K562 (cell line): ENCODE measurements at regions not wholly inside any gene's neighbourhood (a gene's known extent, or its start where the extent isn't known, plus 50 kb on each side); places are given as distances from the start of the nearest gene placed in this dataset.

Experiments
- ATAC-seq: fragments of 200-7000 bp; cut with Tn5 transposase; 3 replicates; pipeline ENCODE4 v1.9.1; 2020; ENCODE audit warnings: moderate library complexity
- BruUV-seq: library from RNA; stranded (reverse); fragments of 400-500 nt; replicated peaks from 2 replicates; lab custom pipeline; 2021; lab: Mats Ljungman, UMichigan
- CTCF ChIA-PET: fragments of 300-600 bp; formaldehyde crosslinking; extraction: SDS; loops from one replicate; lab custom pipeline; 2021; ENCODE audit warnings: low intra/inter-chr PET ratio; lab: Yijun Ruan, JAX
- POLR2A ChIA-PET: fragments of 300-600, 350-650 bp; sonication (Branson Sonifier 250); formaldehyde crosslinking; extraction: SDS; loops from one replicate; lab custom pipeline; 2021; ENCODE audit warnings: antibody characterized with exemption, inconsistent platforms; lab: Yijun Ruan, JAX
- DNase-seq, 4 experiments: peaks; one replicate each; pipeline versions ENCODE4 v3.0.0 to v3.0.0-alpha.2; 2011 to 2018; ENCODE audit warnings: low spot score in 3 of 4, mixed read lengths in 3 of 4; ENCODE audit errors: extremely low read depth in 1 of 4
- FAIRE-seq: peaks from 2 replicates; lab custom pipeline; 2011; peaks lifted over from hg19 to GRCh38; lab: Jason Lieb, UNC
- H2AFZ ChIP-seq: 2 replicates; pipeline ENCODE4 v1.6.0; 2011; ENCODE audit warnings: low read depth, low read length, control low read depth, inconsistent platforms
- H3K27ac ChIP-seq: fragments of 200-600 bp; 3 replicates; pipeline ENCODE4 v1.8.0; 2011; ENCODE audit warnings: low read depth, mild to moderate bottlenecking, control low read depth, inconsistent platforms, low read length, moderate library complexity, mixed read lengths; ENCODE audit errors: extremely low read depth
- H3K27me3 ChIP-seq, 2 experiments: fragments of 300-600 bp in 1 of 2; 2 replicates in 1 of 2; 3 replicates in 1 of 2; pipeline versions ENCODE4 v1.6.0 to v1.8.0; 2011; ENCODE audit warnings: inconsistent platforms in 2 of 2, low read length in 2 of 2, mild to moderate bottlenecking in 1 of 2, mixed read lengths in 1 of 2, moderate library complexity in 1 of 2; ENCODE audit not compliant: control insufficient read depth in 2 of 2, insufficient read depth in 2 of 2
- H3K36me3 ChIP-seq: fragments of 300-600 bp; 3 replicates; pipeline ENCODE4 v1.8.0; 2011; ENCODE audit warnings: mild to moderate bottlenecking, low read length, inconsistent platforms; ENCODE audit not compliant: control insufficient read depth, insufficient read depth
- H3K4me1 ChIP-seq, 2 experiments: fragments of 200-600 bp in 1 of 2; replicated peaks in 1 of 2; 2 replicates in 1 of 2; 3 replicates in 1 of 2; pipeline versions ENCODE4 v1.5.1 to v1.8.0; 2011; ENCODE audit warnings: inconsistent platforms in 2 of 2, low read length in 2 of 2, mild to moderate bottlenecking in 1 of 2, mixed read lengths in 1 of 2, moderate library complexity in 1 of 2; ENCODE audit not compliant: control insufficient read depth in 2 of 2, insufficient read depth in 2 of 2
- H3K4me2 ChIP-seq: 2 replicates; pipeline ENCODE4 v1.6.1; 2011; ENCODE audit warnings: low read length, control low read depth, inconsistent platforms, mixed read lengths; ENCODE audit not compliant: insufficient read depth
- H3K4me3 ChIP-seq: fragments of 200-600 bp; sonication (generic), shearing (Covaris generic); 2 replicates; pipeline ENCODE4 v1.5.1; 2016; ENCODE audit warnings: control low read depth, inconsistent platforms
- H3K79me2 ChIP-seq: fragments of 200-600 bp; 3 replicates; pipeline ENCODE4 v1.8.0; 2011; ENCODE audit warnings: low read length, inconsistent platforms; ENCODE audit not compliant: control insufficient read depth, insufficient read depth
- H3K9ac ChIP-seq, 2 experiments: 2 replicates each; pipeline versions ENCODE4 v1.6.0 to v1.6.1; 2011; ENCODE audit warnings: low read depth in 2 of 2, low read length in 2 of 2, control low read depth in 1 of 2, inconsistent platforms in 1 of 2, mild to moderate bottlenecking in 1 of 2, mixed read lengths in 1 of 2; ENCODE audit not compliant: insufficient read depth in 1 of 2
- H3K9me1 ChIP-seq: one replicate; pipeline ENCODE4 v1.6.0; 2011; ENCODE audit warnings: inconsistent platforms, mild to moderate bottlenecking, low read length, moderate library complexity; ENCODE audit not compliant: control insufficient read depth, insufficient read depth
- H3K9me3 ChIP-seq: replicated peaks from 2 replicates; pipeline ENCODE4 v1.5.1; 2011; ENCODE audit warnings: low read depth, low read length, inconsistent platforms; ENCODE audit not compliant: control insufficient read depth, insufficient read depth
- H4K20me1 ChIP-seq: replicated peaks from 2 replicates; pipeline ENCODE4 v1.6.1; 2011; ENCODE audit warnings: low read length, inconsistent platforms, mixed read lengths; ENCODE audit not compliant: control insufficient read depth, insufficient read depth
- ATF4 ChIP-seq: fragments of 450-650 bp; formaldehyde crosslinking; IDR thresholded peaks from 2 replicates; pipeline ENCODE4 v1.4.0; 2022; ENCODE audit warnings: mild to moderate bottlenecking, moderate library complexity
- FOXA3 ChIP-seq, 2 experiments: fragments of 450-650 bp in 1 of 2; sonication (generic) in 1 of 2; formaldehyde crosslinking; IDR thresholded peaks in 1 of 2; conservative IDR thresholded peaks in 1 of 2; 2 replicates each; pipeline versions ENCODE4 v1.4.0 to v1.8.0; 2020 to 2022; ENCODE audit warnings: mild to moderate bottlenecking in 2 of 2, missing genetic modification reagents in 1 of 2
- HSF4 ChIP-seq: fragments of 250-450 bp; sonication (Bioruptor Pico); IDR thresholded peaks from 2 replicates; pipeline ENCODE4 v2.1.2; 2022; ENCODE audit warnings: mild to moderate bottlenecking, moderate library complexity, borderline replicate concordance
- RFX1 ChIP-seq: fragments of 450-650 bp; IDR thresholded peaks from 2 replicates; pipeline ENCODE4 v1.6.1; 2016; ENCODE audit warnings: mild to moderate bottlenecking, moderate library complexity
- STAT6 ChIP-seq: sonication (generic); formaldehyde crosslinking; IDR thresholded peaks from 2 replicates; pipeline ENCODE4 v1.8.1; 2023; ENCODE audit warnings: mild to moderate bottlenecking, missing genetic modification reagents
- WGBS: fragments of 100-300 bp; shearing (Covaris generic); methylation state at CpG from one replicate; pipeline ENCODE4 v1.1.6; 2016; ENCODE audit warnings: low coverage, mixed read lengths; ENCODE audit not compliant: insufficient coverage; ENCODE audit errors: missing lambda C conversion rate; 5-methylcytosine and 5-hydroxymethylcytosine counted together
- in situ Hi-C: fragments of 300-500 bp; cut with MboI; formaldehyde crosslinking; loops from 4 replicates; pipeline ENCODE4 v1.15.0; 2018; ENCODE audit warnings: inconsistent platforms, mixed read lengths
- intact Hi-C: fragments of 100-400 bp; cut with micrococcal nuclease; formaldehyde crosslinking; loops from 2 replicates; pipeline ENCODE4 v1.14.2; 2022
- TF ChIP-seq, protein P1 (sequence below): sonication (generic); formaldehyde crosslinking; IDR thresholded peaks from 2 replicates; pipeline ENCODE4 v1.8.0; 2022; ENCODE audit warnings: mild to moderate bottlenecking, missing genetic modification reagents, borderline replicate concordance
- TF ChIP-seq, protein P2 (sequence below), 3 experiments: fragments of 200-800 bp in 1 of 3; fragments of 250-450 bp in 1 of 3; fragments of 450-650 bp in 1 of 3; sonication (Bioruptor Pico) in 1 of 3; sonication (Bioruptor generic) in 1 of 3; formaldehyde crosslinking in 1 of 3; IDR thresholded peaks; 2 replicates each; pipeline versions ENCODE4 v1.6.1 to v1.8.0; 2016 to 2022; ENCODE audit warnings: mild to moderate bottlenecking in 2 of 3, missing genetic modification characterization in 2 of 3, missing compliant biosample characterization in 1 of 3, moderate library complexity in 1 of 3

GRCh38 chr18:10121786-10122515, 208.1 kb downstream of the VAPA start:
- Histone ChIP-seq H3K36me3 (no peaks in the 10 kb centered on the region), H3K9me1 (no peaks in the 10 kb centered on the region), H3K4me1 (no peaks in the 10 kb centered on the region), H3K27ac (no peak overlapping the region), H3K9me3 (no peaks in the 10 kb centered on the region), H3K9ac (no peak overlapping the region)
- under 1% methylated on average over 11 of the region's 11 CpGs for WGBS
- FAIRE-seq (no peak), DNase-seq (no peak)
- CTCF ChIA-PET = no interaction called here
- TF ChIP-seq HSF4 (CRISPR knock-in tag) = no peak
- TF ChIP-seq RFX1 = no peak
- TF ChIP-seq, protein P1, sequence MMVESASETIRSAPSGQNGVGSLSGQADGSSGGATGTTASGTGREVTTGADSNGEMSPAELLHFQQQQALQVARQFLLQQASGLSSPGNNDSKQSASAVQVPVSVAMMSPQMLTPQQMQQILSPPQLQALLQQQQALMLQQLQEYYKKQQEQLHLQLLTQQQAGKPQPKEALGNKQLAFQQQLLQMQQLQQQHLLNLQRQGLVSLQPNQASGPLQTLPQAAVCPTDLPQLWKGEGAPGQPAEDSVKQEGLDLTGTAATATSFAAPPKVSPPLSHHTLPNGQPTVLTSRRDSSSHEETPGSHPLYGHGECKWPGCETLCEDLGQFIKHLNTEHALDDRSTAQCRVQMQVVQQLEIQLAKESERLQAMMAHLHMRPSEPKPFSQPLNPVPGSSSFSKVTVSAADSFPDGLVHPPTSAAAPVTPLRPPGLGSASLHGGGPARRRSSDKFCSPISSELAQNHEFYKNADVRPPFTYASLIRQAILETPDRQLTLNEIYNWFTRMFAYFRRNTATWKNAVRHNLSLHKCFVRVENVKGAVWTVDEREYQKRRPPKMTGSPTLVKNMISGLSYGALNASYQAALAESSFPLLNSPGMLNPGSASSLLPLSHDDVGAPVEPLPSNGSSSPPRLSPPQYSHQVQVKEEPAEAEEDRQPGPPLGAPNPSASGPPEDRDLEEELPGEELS (CRISPR knock-in tag) = no peak
- TF ChIP-seq, protein P2, sequence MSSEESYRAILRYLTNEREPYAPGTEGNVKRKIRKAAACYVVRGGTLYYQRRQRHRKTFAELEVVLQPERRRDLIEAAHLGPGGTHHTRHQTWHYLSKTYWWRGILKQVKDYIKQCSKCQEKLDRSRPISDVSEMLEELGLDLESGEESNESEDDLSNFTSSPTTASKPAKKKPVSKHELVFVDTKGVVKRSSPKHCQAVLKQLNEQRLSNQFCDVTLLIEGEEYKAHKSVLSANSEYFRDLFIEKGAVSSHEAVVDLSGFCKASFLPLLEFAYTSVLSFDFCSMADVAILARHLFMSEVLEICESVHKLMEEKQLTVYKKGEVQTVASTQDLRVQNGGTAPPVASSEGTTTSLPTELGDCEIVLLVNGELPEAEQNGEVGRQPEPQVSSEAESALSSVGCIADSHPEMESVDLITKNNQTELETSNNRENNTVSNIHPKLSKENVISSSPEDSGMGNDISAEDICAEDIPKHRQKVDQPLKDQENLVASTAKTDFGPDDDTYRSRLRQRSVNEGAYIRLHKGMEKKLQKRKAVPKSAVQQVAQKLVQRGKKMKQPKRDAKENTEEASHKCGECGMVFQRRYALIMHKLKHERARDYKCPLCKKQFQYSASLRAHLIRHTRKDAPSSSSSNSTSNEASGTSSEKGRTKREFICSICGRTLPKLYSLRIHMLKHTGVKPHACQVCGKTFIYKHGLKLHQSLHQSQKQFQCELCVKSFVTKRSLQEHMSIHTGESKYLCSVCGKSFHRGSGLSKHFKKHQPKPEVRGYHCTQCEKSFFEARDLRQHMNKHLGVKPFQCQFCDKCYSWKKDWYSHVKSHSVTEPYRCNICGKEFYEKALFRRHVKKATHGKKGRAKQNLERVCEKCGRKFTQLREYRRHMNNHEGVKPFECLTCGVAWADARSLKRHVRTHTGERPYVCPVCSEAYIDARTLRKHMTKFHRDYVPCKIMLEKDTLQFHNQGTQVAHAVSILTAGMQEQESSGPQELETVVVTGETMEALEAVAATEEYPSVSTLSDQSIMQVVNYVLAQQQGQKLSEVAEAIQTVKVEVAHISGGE (CRISPR knock-in tag; IDR thresholded peaks at IDR 0.05) = no peak
- no peak for TF ChIP-seq ATF4 (CRISPR knock-in tag)
- no peak for TF ChIP-seq FOXA3 (CRISPR knock-in tag; conservative IDR thresholded peaks at IDR 0.05 in 1 of 2, IDR thresholded peaks at IDR 0.05 in 1 of 2)
- TF ChIP-seq STAT6 (CRISPR knock-in tag) = no peak
- TF ChIP-seq, all 486 proteins: peak for 0
- ATAC-seq = peak; percentile 44
- Histone ChIP-seq H4K20me1 (no peaks in the 10 kb centered on the region), H3K4me3 (no peak overlapping the region), H3K27me3 (peaks cover 0 to 25% of the 10 kb centered on the region in 2 experiments; a peak in 2 of 5 replicates), H2AFZ (no peak overlapping the region), H3K79me2 (no peaks in the 10 kb centered on the region), H3K4me2 (no peak overlapping the region)
- no TSS peak for BruUV-seq
- intact Hi-C loops = no loop called here
- in situ Hi-C loops = no loop called here
- POLR2A ChIA-PET = interaction anchor here (0.6 kb wide), 3 partner anchors 20 to 26 kb away, joined by 3 read pairs; no protein-coding TSS in a partner anchor
